GM18520 (cell line): ENCODE measurements at regions not wholly inside any gene's neighbourhood (a gene's known extent, or its start where the extent isn't known, plus 50 kb on each side); places are given as distances from the start of the nearest gene placed in this dataset.
"Not testable (repeated sequence)": the region's sequence is repeated elsewhere in the genome, so short reads cannot be mapped to it uniquely, and the experiment has no call there.

Experiments
- ATAC-seq: cut with Tn5 transposase; IDR thresholded peaks from one replicate; pipeline ENCODE4 v1.9.1; 2021; ENCODE audit not compliant: unreplicated experiment

GRCh38 chr10:35838054-35838453 is 196.0 kb upstream of the FZD8 start:
- ATAC-seq = no peak

DNA sequence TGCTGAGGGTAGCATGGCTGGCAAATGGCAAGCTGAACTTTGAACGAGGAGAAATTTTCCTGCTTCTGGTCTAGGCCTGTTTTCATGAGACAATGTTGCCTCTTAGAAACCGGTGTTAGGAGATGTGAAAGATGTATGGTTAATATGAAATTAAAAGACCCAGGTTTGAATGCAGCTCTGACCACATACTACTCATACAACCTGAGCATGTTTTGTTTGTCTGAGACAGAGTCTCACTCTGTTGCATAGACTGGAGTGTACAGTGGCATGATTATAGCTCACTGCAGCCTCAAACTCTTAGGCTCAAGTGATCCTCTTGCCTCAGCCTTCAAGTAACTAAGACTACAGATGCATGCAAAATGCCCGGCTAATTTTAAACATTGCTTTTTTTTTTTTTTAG is 193.4 kb upstream of the FZD8 start:
- no peak for ATAC-seq

- ATAC-seq = no peak
Observed at GRCh38 chr10:35834877-35835494, 192.9 kb upstream of the FZD8 start.

- no peak for ATAC-seq
Observed at GRCh38 chr10:35827783-35828182, 185.7 kb upstream of the FZD8 start.

DNA sequence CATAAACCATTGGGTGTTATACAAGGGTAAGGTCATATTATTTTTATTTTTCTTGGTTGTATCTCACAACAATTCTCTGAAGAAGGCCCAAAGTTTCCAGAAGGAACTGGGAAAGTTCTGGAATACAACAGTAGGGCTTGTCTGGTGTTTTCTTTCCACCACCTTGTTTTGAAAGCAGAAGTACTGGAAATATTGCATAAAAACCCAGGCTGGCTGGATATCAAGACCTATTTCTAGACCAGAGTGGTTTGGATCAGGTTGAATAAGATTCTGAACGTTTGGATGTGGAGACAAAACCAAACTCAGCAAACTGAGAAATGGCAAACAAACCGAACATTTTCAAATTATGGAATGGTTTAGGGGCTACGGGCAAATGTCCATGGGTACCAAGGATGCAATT is 182.6 kb upstream of the FZD8 start:
- no peak for ATAC-seq

DNA sequence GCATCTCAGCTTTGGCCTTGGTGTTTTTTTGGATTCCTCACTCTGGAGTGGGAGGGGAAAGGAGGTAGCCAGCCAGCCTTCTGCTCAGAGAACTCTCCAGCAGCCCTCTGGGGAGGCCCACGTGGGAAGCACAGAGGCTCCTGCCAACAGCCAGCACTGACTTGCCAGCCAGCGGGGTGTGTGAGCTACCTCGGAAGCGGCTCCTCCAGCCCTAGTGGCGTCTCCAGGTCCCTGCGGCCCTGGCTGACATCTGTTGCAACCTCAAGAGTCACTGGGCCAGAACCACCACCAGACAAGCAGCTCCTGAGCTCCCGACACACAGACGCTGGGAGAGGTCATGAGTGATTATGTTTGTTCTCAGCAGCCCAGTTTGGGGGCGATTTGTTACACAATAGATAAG is 180.2 kb upstream of the FZD8 start:
- ATAC-seq = no peak

- ATAC-seq = peak; percentile 82
Observed at GRCh38 chr10:35821339-35821911, 179.3 kb upstream of the FZD8 start.

- ATAC-seq = no peak
Observed at GRCh38 chr10:35819736-35820135, 177.6 kb upstream of the FZD8 start.

- no peak for ATAC-seq
Observed at GRCh38 chr10:35819011-35819410, 176.9 kb upstream of the FZD8 start.

GRCh38 chr10:35817109-35817508 is 175.0 kb upstream of the FZD8 start:
- ATAC-seq = not testable (repeated sequence)

GRCh38 chr10:35813219-35813618 is 171.1 kb upstream of the FZD8 start:
- no peak for ATAC-seq

- no peak for ATAC-seq
Observed at GRCh38 chr10:35808344-35808743, 166.2 kb upstream of the FZD8 start.

DNA sequence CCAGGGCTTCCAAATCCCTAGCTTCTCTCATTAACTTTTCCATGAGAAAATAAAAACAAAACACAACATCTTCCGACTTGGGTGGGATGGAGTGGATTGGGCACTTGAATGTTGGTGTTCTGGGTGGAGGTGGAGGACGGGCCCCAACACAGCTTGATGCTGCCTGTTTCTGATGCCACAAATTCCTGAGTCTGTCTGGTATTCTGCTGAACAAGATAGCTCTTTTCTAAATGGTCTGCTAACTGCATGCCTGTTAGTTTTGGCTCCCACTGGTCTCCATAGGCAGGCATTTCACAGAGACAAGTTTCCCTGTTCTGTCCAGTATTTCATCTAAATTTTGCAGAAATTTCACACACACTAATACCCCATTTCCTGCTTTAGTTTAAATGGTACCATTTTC is 160.9 kb upstream of the FZD8 start:
- ATAC-seq = no peak

DNA sequence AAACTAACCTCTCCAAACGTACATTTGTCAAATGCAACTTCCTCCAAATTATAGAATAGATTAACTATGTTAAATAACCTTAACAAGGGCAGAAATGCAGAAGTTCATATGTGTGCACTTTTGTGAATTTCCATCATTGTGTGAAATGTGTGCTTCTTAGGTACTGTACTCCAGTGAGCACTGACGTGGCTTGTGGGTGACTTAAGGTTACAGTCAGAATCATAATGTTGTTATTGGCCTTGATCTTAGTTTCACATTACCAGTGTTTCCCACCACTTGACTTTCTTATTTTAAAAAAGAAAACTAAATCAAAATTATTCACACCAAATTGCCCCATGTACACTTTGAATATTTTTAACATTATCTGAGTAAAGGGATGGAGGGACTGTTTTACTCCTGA is 155.1 kb upstream of the FZD8 start:
- no peak for ATAC-seq

- ATAC-seq = no peak
Observed at GRCh38 chr10:35795131-35795824, 153.2 kb upstream of the FZD8 start.

GRCh38 chr10:35794703-35795102 is 152.6 kb upstream of the FZD8 start:
- ATAC-seq = no peak

- ATAC-seq = no peak
Observed at GRCh38 chr10:35792291-35792690, 150.2 kb upstream of the FZD8 start.

- no peak for ATAC-seq
Observed at GRCh38 chr10:35789996-35790395, 147.9 kb upstream of the FZD8 start.

DNA sequence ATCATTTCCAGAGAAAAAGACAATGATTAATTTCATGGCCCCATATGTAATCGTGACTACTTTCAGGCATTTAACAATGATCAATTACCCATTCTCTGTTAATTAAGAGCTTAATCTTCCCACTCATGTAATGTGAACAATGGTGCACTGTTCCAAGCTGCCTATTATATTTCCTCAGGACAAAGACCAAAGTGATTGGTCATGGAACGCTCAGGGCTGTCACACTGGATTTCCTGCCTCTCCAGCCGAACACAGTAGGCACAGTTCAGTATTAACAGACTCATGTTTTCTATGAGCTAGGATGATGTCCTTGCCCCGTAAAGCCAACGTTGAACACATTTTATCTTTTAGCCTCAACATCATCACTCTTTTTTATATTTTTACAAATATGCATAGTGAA is 142.7 kb upstream of the FZD8 start:
- ATAC-seq = no peak

DNA sequence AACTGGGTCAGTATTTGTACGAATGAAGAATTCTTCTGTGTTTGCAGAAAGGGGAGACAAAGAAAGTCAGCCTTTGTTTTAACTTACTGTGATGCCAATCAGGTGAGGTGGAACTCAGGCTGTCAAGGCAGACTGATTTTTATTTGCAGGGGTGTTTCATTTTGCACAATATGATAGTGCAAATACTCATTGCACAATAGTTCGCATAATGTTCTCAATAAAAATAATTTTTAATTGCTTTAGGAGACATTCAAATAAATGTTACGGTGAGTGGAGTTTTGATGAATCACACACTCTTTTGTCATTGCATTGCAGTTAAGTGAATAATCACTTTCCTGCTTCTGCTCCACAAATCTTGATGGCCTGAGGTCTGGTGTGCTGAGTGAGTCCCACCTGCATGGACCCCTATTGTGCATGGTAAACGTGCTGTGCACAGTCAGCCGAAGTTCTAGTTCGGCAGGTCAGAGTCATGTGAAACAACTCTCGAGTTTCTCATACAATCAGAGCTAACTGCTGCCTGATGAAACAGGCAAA is 141.3 kb upstream of the FZD8 start:
- ATAC-seq = no peak

DNA sequence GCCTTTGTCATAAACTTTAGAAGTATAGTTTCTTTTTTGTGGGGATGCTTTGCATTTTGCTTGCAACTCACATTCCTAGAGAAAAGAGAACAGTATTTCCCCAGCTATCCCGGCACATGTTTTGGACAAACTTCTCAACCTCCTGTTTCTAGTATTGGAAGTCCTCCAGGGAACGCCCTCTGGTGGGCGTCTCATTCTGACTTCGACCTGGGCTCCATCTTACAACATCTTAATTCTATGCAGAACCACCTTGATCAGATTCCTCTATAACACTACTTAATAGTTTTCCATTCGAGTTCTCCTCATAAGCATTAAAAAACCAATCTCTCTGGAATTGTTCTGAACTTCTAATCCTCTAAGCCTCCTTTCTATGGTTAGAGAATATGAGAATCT is 139.5 kb upstream of the FZD8 start:
- no peak for ATAC-seq

DNA sequence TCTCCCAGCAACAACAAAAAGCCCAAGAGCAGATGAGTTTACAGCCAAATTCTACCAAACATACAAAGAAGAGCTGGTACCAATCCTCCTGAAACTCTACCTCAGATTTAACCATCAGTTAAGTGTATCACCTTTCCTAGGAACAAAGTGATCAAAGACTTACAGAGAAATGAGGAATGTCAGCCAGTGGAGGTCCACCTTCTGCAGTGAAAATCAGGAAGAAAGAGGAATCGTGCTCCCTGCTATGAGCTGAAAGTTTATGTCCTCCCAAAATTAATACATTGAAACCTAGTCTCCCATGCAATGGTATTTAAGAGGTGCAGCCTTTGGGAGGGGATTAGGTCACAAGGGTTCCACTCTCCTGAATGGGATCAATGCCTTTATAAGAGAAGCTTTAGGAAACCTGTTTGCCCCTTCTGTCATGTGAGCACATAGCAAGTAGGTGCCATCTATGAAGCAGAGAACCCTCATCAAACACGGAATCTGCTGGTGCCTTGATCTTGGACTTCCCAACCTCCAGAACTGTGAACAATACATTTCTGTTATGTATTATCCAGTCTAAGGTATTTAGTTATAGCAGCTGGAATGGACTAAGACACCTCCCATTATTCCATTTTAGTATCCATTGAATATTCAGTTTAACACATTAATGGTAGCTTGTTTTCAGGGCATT is 139.0 kb upstream of the FZD8 start:
- ATAC-seq = no peak
